HepG2 (cell line): ENCODE measurements at regions not wholly inside any gene's neighbourhood (a gene's known extent, or its start where the extent isn't known, plus 50 kb on each side); places are given as distances from the start of the nearest gene placed in this dataset.

ENCODE experiments used
- BATF2 ChIP-seq: sonication (generic); formaldehyde crosslinking; IDR thresholded peaks from 2 replicates; pipeline ENCODE4 v1.8.0; 2022; ENCODE audit warnings: mild to moderate bottlenecking, missing genetic modification reagents, moderate library complexity
- CBX5 ChIP-seq: sonication (generic); formaldehyde crosslinking; IDR thresholded peaks from 2 replicates; pipeline ENCODE4 v1.4.0; 2020; ENCODE audit warnings: missing genetic modification reagents, borderline replicate concordance
- CENPX ChIP-seq: sonication (generic); formaldehyde crosslinking; IDR thresholded peaks from 2 replicates; pipeline ENCODE4 v1.9.0; 2021; ENCODE audit warnings: mild to moderate bottlenecking, missing genetic modification reagents, moderate library complexity
- DR1 ChIP-seq: sonication (generic); formaldehyde crosslinking; IDR thresholded peaks from 2 replicates; pipeline ENCODE4 v1.8.0; 2021; ENCODE audit warnings: mild to moderate bottlenecking, missing genetic modification reagents, inconsistent platforms
- ETV5 ChIP-seq: IDR thresholded peaks from 2 replicates; pipeline ENCODE4 v1.6.1; 2018; ENCODE audit warnings: missing biosample characterization, missing genetic modification reagents, inconsistent platforms, borderline replicate concordance
- HOXA3 ChIP-seq: sonication (generic); formaldehyde crosslinking; IDR thresholded peaks from 2 replicates; pipeline ENCODE4 v1.5.0; 2020; ENCODE audit warnings: missing genetic modification reagents
- IKZF5 ChIP-seq: IDR thresholded peaks from 2 replicates; pipeline ENCODE4 v1.6.1; 2018; ENCODE audit warnings: missing genetic modification reagents, mild to moderate bottlenecking, missing compliant biosample characterization
- KAT8 ChIP-seq: IDR thresholded peaks from 2 replicates; pipeline ENCODE4 v1.6.1; 2016; ENCODE audit warnings: missing genetic modification reagents, missing compliant biosample characterization
- RAD21 ChIP-seq: fragments of 450-650 bp; formaldehyde crosslinking; IDR thresholded peaks from 2 replicates; pipeline ENCODE4 v1.5.0; 2020; ENCODE audit warnings: mild to moderate bottlenecking
- SNAPC4 ChIP-seq: sonication (generic); formaldehyde crosslinking; IDR thresholded peaks from 2 replicates; pipeline ENCODE4 v1.4.0; 2020; ENCODE audit warnings: mild to moderate bottlenecking, missing genetic modification reagents
- TRAFD1 ChIP-seq: sonication (generic); formaldehyde crosslinking; IDR thresholded peaks from 2 replicates; pipeline ENCODE4 v1.5.1; 2020; ENCODE audit warnings: missing genetic modification reagents, mild to moderate bottlenecking, borderline replicate concordance
- TSC22D2 ChIP-seq: sonication (generic); formaldehyde crosslinking; IDR thresholded peaks from 2 replicates; pipeline ENCODE4 v1.5.1; 2020; ENCODE audit warnings: missing genetic modification reagents, mild to moderate bottlenecking, borderline replicate concordance
- ZNF12 ChIP-seq: sonication (generic); formaldehyde crosslinking; IDR thresholded peaks from 2 replicates; pipeline ENCODE4 v1.5.0; 2020; ENCODE audit warnings: missing genetic modification reagents
- ZNF138 ChIP-seq: sonication (generic); formaldehyde crosslinking; IDR thresholded peaks from 2 replicates; pipeline ENCODE4 v1.5.0; 2020; ENCODE audit warnings: mild to moderate bottlenecking, low read depth, missing genetic modification reagents
- ZNF230 ChIP-seq: sonication (generic); formaldehyde crosslinking; IDR thresholded peaks from 2 replicates; pipeline ENCODE4 v1.4.0; 2020; ENCODE audit warnings: mild to moderate bottlenecking, missing genetic modification reagents
- ZNF441 ChIP-seq: sonication (generic); formaldehyde crosslinking; IDR thresholded peaks from 2 replicates; pipeline ENCODE4 v1.7.0; 2021; ENCODE audit warnings: missing genetic modification reagents, borderline replicate concordance
- ZNF503 ChIP-seq: sonication (generic); formaldehyde crosslinking; IDR thresholded peaks from 2 replicates; pipeline ENCODE4 v1.4.0; 2020; ENCODE audit warnings: missing genetic modification reagents
- ZNF563 ChIP-seq: sonication (generic); formaldehyde crosslinking; IDR thresholded peaks from 2 replicates; pipeline ENCODE4 v1.8.0; 2022; ENCODE audit warnings: mild to moderate bottlenecking, moderate library complexity, missing genetic modification reagents

- TF ChIP-seq IKZF5 (CRISPR knock-in tag) (0 out of 2 replicates have a peak, but pooled peaks have one; percentile 3), CBX5 (CRISPR knock-in tag) (no peak), SNAPC4 (no peak), ZNF12 (peak; percentile 53; the same call in 1 of the 2 replicates), DR1 (CRISPR knock-in tag) (no peak), ZNF230 (no peak), ZNF138 (CRISPR knock-in tag) (no peak), ZNF441 (no peak), ZNF503 (peak; percentile 63), ETV5 (CRISPR knock-in tag) (peak; percentile 32; the same call in 1 of the 2 replicates), TRAFD1 (CRISPR knock-in tag) (no peak), KAT8 (0 out of 2 replicates have a peak, but pooled peaks have one; percentile 17), HOXA3 (CRISPR knock-in tag) (no peak), RAD21 (no peak), ZNF563 (CRISPR knock-in tag) (no peak), BATF2 (CRISPR knock-in tag) (no peak), TSC22D2 (CRISPR knock-in tag) (no peak), CENPX (no peak)
These were observed 206.5 kb upstream of the EEA1 start (continued) for GRCh38 chr12:93135286-93136239.
